ENCODE measurements at regions not wholly inside any gene's neighbourhood (a gene's known extent, or its start where the extent isn't known, plus 50 kb on each side); places are given as distances from the start of the nearest gene placed in this dataset.

- no peak for ATAC-seq
- no peak overlapping the region for H3K4me3 ChIP-seq
Measured at GRCh38 chr1:38153066-38153777, 106.6 kb upstream of the POU3F1 start.

DNA sequence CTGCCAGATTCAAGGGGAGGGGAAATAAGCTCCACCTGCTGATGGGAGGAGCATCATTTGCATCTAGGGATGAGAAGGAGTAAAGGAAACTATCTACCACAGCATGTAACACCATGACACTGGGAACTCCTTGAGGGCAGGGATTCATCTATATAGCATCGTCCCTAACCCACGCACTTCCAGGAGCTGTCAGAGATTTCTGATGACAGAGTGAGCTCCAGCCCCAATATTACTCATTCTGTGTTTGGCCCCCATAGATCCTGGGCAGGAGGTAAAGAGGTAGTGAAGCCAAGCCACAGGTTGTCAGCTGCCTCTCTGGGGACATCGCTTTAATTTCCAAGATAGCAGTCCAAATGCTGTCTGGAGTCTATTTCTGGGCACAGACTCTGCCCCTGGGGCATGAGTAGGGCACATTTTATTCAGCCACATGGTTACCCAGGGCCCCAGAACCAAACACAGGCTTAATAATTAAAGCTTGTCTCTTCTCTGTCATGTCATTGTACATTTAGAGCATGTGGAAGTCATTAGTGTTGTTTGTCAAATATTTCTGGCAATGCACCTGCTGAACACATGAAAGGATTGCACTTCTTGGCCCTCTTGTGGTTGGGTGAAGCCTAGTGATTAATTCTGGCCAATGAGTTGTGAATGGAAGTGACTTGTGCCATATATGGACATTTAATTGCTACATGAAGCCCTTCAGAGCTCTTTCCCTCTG is 105.9 kb upstream of the POU3F1 start:
- intact Hi-C loops (cut with micrococcal nuclease) = no loop called here
- H3K27me3 ChIP-seq (ENCODE audit: control insufficient read depth in 2 of 2, insufficient read depth in 2 of 2, low read length in 2 of 2) = no peaks in the 10 kb centered on the region; a peak in 1 of 5 replicates
- 0% methylated on average over 3 of the region's 3 CpGs for WGBS (ENCODE audit: insufficient coverage, low coverage, missing lambda C conversion rate)
- no peaks in the 10 kb centered on the region for H4K20me1 ChIP-seq (replicated peaks; ENCODE audit: control insufficient read depth, insufficient read depth, low read length)
- H3K4me2 ChIP-seq (ENCODE audit: insufficient read depth, low read length) = no peak overlapping the region
- H3K4me1 ChIP-seq (replicated peaks in 1 of 2; ENCODE audit: control insufficient read depth in 2 of 2, insufficient read depth in 2 of 2, low read length in 2 of 2) = no peaks in the 10 kb centered on the region
- H3K9ac ChIP-seq (ENCODE audit: insufficient read depth in 1 of 2, low read depth in 2 of 2, low read length in 2 of 2) = no peak overlapping the region
- ChIA-PET POLR2A (interaction anchor here (0.6 to 1.9 kb wide), 4 partner anchors 10 to 53 kb away, joined by 3 to 5 read pairs (median 3); no protein-coding TSS in a partner anchor), CTCF (ENCODE audit: low intra/inter-chr PET ratio) (no interaction called here)
- in situ Hi-C loops (cut with MboI) = no loop called here
- BruUV-seq (replicated peaks) = no TSS peak
- FAIRE-seq (no peak), DNase-seq (ENCODE audit: extremely low read depth in 1 of 4, low spot score in 3 of 4) (peak in 1 of 4 experiments; percentile 12), ATAC-seq (peak; percentile 66)
- H3K9me3 ChIP-seq (replicated peaks; ENCODE audit: control insufficient read depth, insufficient read depth, low read depth, low read length) = no peaks in the 10 kb centered on the region
- no peaks in the 10 kb centered on the region for H3K36me3 ChIP-seq (ENCODE audit: control insufficient read depth, insufficient read depth, low read length)
- no peak overlapping the region for H2AFZ ChIP-seq (ENCODE audit: low read depth, low read length)
- H3K9me1 ChIP-seq (ENCODE audit: control insufficient read depth, insufficient read depth, low read length) = no peaks in the 10 kb centered on the region
- H3K79me2 ChIP-seq (ENCODE audit: control insufficient read depth, insufficient read depth, low read length) = no peaks in the 10 kb centered on the region
- H3K4me3 ChIP-seq = no peak overlapping the region
- H3K27ac ChIP-seq (ENCODE audit: extremely low read depth, low read depth, low read length) = no peak overlapping the region
- TF ChIP-seq CREM (IDR thresholded peaks at IDR 0.05; ENCODE audit: low read depth) = no peak
- peak; percentile 73 for TF ChIP-seq CTCFL (IDR thresholded peaks at IDR 0.05; ENCODE audit: borderline replicate concordance, insufficient read depth, low read depth, low read length, poor library complexity, severe bottlenecking)
- peak in 1 of 2 experiments; percentile 32; a peak in 1 of 4 replicates for TF ChIP-seq RAD21 (CRISPR knock-in tag; conservative IDR thresholded peaks at IDR 0.05 in 1 of 2, IDR thresholded peaks at IDR 0.05 in 1 of 2)
- TF ChIP-seq, protein P1, sequence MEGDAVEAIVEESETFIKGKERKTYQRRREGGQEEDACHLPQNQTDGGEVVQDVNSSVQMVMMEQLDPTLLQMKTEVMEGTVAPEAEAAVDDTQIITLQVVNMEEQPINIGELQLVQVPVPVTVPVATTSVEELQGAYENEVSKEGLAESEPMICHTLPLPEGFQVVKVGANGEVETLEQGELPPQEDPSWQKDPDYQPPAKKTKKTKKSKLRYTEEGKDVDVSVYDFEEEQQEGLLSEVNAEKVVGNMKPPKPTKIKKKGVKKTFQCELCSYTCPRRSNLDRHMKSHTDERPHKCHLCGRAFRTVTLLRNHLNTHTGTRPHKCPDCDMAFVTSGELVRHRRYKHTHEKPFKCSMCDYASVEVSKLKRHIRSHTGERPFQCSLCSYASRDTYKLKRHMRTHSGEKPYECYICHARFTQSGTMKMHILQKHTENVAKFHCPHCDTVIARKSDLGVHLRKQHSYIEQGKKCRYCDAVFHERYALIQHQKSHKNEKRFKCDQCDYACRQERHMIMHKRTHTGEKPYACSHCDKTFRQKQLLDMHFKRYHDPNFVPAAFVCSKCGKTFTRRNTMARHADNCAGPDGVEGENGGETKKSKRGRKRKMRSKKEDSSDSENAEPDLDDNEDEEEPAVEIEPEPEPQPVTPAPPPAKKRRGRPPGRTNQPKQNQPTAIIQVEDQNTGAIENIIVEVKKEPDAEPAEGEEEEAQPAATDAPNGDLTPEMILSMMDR (IDR thresholded peaks at IDR 0.05 in 2 of 3, conservative IDR thresholded peaks at IDR 0.05 in 1 of 3; ENCODE audit: insufficient read depth in 2 of 3, low read depth in 1 of 3, low read length in 3 of 3) = peak in 2 of 3 experiments; percentile 24 to 43; a peak in 3 of 6 replicates

More at GRCh38 chr1:38153066-38153777, 106.6 kb upstream of the POU3F1 start:
- no peaks in the 10 kb centered on the region for H3K9me1 ChIP-seq (ENCODE audit: control insufficient read depth, insufficient read depth, low read length)
- no peak overlapping the region for H3K4me2 ChIP-seq (ENCODE audit: insufficient read depth, low read length)
- no peaks in the 10 kb centered on the region for H3K79me2 ChIP-seq (ENCODE audit: control insufficient read depth, insufficient read depth, low read length)
- H3K36me3 ChIP-seq (ENCODE audit: control insufficient read depth, insufficient read depth, low read length) = no peaks in the 10 kb centered on the region
- H3K4me1 ChIP-seq (replicated peaks in 1 of 2; ENCODE audit: control insufficient read depth in 2 of 2, insufficient read depth in 2 of 2, low read length in 2 of 2) = no peaks in the 10 kb centered on the region
- no peaks in the 10 kb centered on the region for H3K9me3 ChIP-seq (replicated peaks; ENCODE audit: control insufficient read depth, insufficient read depth, low read depth, low read length)
- BruUV-seq (replicated peaks) = no TSS peak
- DNase-seq (ENCODE audit: extremely low read depth in 1 of 4, low spot score in 3 of 4) (no peak), FAIRE-seq (no peak)
- in situ Hi-C loops (cut with MboI) (no loop called here), intact Hi-C loops (cut with micrococcal nuclease) (no loop called here)
- TF ChIP-seq ZFP36 (IDR thresholded peaks at IDR 0.05; ENCODE audit: low read depth, low read length, partially characterized antibody) (no peak), ZNF12 (CRISPR knock-in tag; IDR thresholded peaks at IDR 0.05) (peak; percentile 49; the same call in 1 of the 2 replicates)
- TF ChIP-seq, protein P2, sequence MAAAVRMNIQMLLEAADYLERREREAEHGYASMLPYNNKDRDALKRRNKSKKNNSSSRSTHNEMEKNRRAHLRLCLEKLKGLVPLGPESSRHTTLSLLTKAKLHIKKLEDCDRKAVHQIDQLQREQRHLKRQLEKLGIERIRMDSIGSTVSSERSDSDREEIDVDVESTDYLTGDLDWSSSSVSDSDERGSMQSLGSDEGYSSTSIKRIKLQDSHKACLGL (CRISPR knock-in tag; IDR thresholded peaks at IDR 0.05; ENCODE audit: borderline replicate concordance, poor library complexity, severe bottlenecking) = no peak
- CTCF ChIA-PET (ENCODE audit: low intra/inter-chr PET ratio) = no interaction called here
- 4% methylated on average over 6 of the region's 6 CpGs for WGBS (ENCODE audit: insufficient coverage, low coverage, missing lambda C conversion rate)
- H4K20me1 ChIP-seq (replicated peaks; ENCODE audit: control insufficient read depth, insufficient read depth, low read length) = no peaks in the 10 kb centered on the region
- no peak overlapping the region for H3K9ac ChIP-seq (ENCODE audit: insufficient read depth in 1 of 2, low read depth in 2 of 2, low read length in 2 of 2)
- no peaks in the 10 kb centered on the region; a peak in 1 of 5 replicates for H3K27me3 ChIP-seq (ENCODE audit: control insufficient read depth in 2 of 2, insufficient read depth in 2 of 2, low read length in 2 of 2)
- no peak overlapping the region for H2AFZ ChIP-seq (ENCODE audit: low read depth, low read length)
- POLR2A ChIA-PET = interaction anchor here (0.9 to 1.9 kb wide), 2 partner anchors 9 to 54 kb away, joined by 3 to 5 read pairs; no protein-coding TSS in a partner anchor
- no peak overlapping the region for H3K27ac ChIP-seq (ENCODE audit: extremely low read depth, low read depth, low read length)

All from K562 (cell line).